Testis (tissue), 2 donors: ENCODE measurements at regions not wholly inside any gene's neighbourhood (a gene's known extent, or its start where the extent isn't known, plus 50 kb on each side); places are given as distances from the start of the nearest gene placed in this dataset.

Experiments used
- POLR2A ChIP-seq: fragments of 450-650 bp; IDR thresholded peaks from one replicate; pipeline ENCODE4 v1.6.1; 2017; ENCODE audit warnings: antibody characterized with exemption, mild to moderate bottlenecking, moderate library complexity
- TF ChIP-seq, protein P1 (sequence below), 3 experiments: fragments of 450-650 bp in 2 of 3; fragments of 200-600 bp in 1 of 3; sonication (generic) in 1 of 3; IDR thresholded peaks; one replicate each; pipeline ENCODE4 v1.5.1; 2016 to 2019; ENCODE audit warnings: antibody characterized with exemption in 3 of 3, mild to moderate bottlenecking in 2 of 3, moderate library complexity in 1 of 3

- TF ChIP-seq, protein P1, sequence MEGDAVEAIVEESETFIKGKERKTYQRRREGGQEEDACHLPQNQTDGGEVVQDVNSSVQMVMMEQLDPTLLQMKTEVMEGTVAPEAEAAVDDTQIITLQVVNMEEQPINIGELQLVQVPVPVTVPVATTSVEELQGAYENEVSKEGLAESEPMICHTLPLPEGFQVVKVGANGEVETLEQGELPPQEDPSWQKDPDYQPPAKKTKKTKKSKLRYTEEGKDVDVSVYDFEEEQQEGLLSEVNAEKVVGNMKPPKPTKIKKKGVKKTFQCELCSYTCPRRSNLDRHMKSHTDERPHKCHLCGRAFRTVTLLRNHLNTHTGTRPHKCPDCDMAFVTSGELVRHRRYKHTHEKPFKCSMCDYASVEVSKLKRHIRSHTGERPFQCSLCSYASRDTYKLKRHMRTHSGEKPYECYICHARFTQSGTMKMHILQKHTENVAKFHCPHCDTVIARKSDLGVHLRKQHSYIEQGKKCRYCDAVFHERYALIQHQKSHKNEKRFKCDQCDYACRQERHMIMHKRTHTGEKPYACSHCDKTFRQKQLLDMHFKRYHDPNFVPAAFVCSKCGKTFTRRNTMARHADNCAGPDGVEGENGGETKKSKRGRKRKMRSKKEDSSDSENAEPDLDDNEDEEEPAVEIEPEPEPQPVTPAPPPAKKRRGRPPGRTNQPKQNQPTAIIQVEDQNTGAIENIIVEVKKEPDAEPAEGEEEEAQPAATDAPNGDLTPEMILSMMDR (IDR thresholded peaks at IDR 0.05) = no peak
- no peak for TF ChIP-seq POLR2A
These were observed 82.3 kb downstream of the GLI2 start for GRCh38 chr2:120817956-120818325.
